Activated CD8-positive, alpha-beta memory T cell treated with anti-CD3 and anti-CD28 coated beads for 1 hour (primary cell): ENCODE measurements at regions not wholly inside any gene's neighbourhood (a gene's known extent, or its start where the extent isn't known, plus 50 kb on each side); places are given as distances from the start of the nearest gene placed in this dataset.

Experiments used
- DNase-seq, 2 donors: peaks; one replicate each; pipeline ENCODE4 v3.0.0-alpha.2; 2020; ENCODE audit warnings: low read depth in 1 of 2; ENCODE audit errors: extremely low read depth in 1 of 2

DNA sequence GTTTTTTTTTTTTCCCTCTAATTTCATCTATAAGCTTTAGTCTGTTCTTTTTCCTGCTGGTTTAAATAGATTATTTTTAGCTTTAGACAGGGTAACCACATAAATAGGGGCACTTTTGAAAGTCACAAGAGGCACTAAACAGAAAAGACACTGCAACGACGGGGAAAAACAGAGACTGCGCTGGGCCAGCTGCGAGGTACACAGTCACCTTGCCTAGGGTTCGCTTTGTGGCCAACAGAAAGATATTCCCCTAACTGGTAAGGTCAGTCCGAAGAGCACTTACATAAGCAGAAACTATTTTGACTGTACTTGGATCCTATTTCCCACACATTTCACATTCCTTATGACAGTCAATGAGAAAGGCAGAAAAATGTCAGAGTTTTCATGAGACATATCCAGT lies 175.6 kb upstream of the PHF14 start:
- DNase-seq, result no peak

DNA sequence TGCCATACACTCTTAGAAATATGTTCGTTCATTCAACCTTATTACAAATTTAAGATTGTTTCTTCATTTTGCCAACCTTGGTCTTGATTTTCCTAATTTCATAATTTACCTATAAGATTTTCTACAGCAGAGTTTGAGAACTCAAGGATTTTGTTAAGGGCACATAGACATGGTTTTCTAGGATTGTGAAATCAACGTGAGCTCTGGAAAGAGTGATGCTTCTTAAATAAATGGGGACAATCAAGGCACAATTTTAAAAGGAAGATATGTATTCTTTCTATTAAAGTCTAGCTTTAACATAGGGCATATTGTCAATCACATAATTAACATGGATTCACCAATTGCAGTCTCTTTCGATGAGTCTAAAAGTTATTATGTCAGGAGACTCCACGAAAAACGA lies 174.2 kb upstream of the PHF14 start:
- no peak for DNase-seq

- no peak for DNase-seq
Measured at GRCh38 chr7:10802011-10802410, 171.7 kb upstream of the PHF14 start.

- no peak for DNase-seq
Measured at GRCh38 chr7:10802526-10802925, 171.1 kb upstream of the PHF14 start.

- no peak for DNase-seq
Measured at GRCh38 chr7:10803720-10804119, 170.0 kb upstream of the PHF14 start.

- no peak for DNase-seq
Measured at GRCh38 chr7:10804770-10805169, 168.9 kb upstream of the PHF14 start.

DNA sequence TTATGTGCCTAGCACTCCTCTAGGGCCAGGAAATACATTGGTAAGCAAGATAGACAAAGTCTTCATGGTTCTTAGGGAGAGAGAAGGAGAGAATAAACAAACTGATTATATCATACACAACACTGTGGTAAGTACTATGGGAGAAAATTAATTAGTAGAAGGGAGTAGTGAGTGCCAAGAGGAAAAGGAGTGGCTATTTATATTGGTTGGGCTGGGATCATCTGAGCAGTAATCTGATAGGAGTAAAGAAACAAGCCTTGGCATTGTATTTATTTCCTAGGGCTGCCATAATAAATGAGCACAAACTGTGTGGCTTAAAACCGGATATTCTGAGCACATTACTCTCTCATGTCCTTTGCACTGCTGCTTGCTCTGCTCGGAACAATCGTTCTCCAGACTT lies 158.1 kb upstream of the PHF14 start:
- no peak for DNase-seq

DNA sequence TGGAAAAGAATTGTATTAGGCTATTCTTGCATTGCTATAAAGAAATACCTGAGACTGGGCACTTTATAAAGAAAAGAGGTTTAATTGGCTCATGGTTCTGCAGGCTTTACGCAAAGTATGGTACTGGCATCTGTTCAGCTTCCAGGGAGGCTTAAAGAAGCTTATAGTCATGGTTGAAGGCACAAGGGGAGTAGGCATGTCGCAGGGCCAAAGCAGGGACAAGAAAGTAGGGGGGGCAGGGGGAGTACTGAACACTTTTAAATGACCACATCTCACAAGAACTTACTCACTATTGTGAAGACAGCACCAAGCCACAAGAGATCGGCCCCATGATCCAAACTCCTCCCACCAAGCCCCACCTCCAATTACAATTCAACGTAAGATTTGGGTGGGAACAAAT lies 152.5 kb upstream of the PHF14 start:
- DNase-seq, result no peak

- DNase-seq, result no peak
Measured at GRCh38 chr7:10824154-10824553, 149.5 kb upstream of the PHF14 start.

GRCh38 chr7:10838228-10838627 lies 135.4 kb upstream of the PHF14 start:
- DNase-seq, result no peak

GRCh38 chr7:10845225-10845624 lies 128.4 kb upstream of the PHF14 start:
- DNase-seq, result no peak

DNA sequence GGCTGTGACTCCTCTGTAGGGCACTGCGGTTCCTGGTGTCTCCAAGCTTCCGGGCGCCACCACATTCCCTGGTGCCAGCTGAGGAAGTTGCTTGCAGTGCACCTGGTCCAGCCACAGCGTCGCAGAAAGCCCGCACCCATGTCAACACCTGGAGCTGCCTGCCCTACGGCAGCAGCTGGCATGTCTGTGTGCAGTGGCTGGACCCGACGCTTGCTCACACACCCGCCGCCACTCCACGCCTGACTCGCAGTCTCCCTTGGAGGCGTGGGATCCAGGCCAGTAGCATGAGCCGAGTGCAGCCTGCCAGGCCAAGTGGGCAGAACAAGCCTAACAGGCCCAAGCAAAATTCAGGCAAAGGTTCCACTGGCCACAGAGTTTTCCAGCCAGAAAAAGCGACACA lies 118.1 kb upstream of the PHF14 start:
- no peak for DNase-seq

- DNase-seq, result no peak
Measured at GRCh38 chr7:10860516-10860915, 113.2 kb upstream of the PHF14 start.

- no peak for DNase-seq
Measured at GRCh38 chr7:10863476-10863875, 110.2 kb upstream of the PHF14 start.

- no peak for DNase-seq
Measured at GRCh38 chr7:10874666-10875065, 99.0 kb upstream of the PHF14 start.

DNA sequence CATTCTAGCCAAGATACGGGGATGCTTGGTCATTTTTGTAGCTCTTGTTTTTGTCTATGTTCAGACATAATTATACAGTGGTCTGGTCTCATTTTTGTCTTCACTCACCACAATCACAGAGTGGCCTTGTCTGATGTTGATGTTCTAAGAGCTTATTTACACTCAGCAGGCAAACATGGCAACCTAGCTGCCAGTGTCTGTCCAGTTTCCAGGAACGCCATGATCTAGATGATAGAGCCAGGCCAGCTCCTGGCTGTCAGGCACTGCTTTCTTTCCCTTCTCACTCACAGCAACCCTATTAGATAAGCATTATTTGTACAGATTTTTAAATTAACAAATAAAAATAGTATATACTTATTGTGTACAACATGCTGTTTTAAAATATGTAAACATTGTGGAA lies 98.6 kb upstream of the PHF14 start:
- DNase-seq, result no peak

DNA sequence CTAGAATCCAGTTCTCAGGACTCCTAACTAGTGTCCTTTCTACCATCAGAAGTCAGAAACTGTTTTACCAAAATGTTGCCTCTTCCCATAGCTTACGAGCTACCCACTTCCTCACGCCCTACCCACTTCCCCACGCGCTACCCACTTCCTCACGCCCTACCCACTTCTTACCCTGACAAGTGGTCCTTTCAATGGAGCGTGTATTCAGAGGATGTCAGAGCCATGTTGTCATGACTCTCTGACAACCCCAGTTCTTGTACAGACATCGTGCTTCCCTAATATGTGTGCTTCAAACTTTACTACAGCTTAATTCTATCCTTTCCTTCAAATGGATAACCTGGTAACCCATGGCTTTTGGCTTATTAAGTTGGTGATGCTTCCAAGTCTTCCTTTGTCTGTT lies 84.8 kb upstream of the PHF14 start:
- no peak for DNase-seq

GRCh38 chr7:10889266-10889898 lies 84.3 kb upstream of the PHF14 start:
- DNase-seq, result peak in 1 of 2 donors; percentile 4

- no peak for DNase-seq
Measured at GRCh38 chr7:10908600-10908999, 65.1 kb upstream of the PHF14 start.

- DNase-seq, result no peak
Measured at GRCh38 chr7:10910447-10910846, 63.2 kb upstream of the PHF14 start.

GRCh38 chr7:10912077-10912476 lies 61.6 kb upstream of the PHF14 start:
- DNase-seq, result no peak

DNA sequence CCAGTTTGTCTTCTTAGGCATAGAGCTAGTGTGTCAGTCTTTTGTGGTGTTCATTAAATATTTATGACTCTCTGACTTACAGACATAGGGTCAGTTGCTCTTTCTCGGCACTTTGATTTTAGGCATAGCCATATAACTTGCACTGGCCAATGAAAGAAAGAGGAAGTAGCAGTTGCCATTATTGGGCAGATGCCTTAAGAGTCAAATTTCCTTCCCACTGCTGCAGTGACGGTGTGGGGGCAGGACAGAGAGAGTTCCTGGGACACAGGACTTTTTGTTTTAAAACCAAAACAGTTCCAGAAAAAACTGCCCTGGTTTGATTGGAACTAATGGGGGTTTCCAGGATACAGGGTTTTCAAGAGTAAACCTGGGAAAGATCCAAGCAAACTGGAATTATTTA lies 60.2 kb upstream of the PHF14 start:
- DNase-seq, result no peak

- DNase-seq, result no peak
Measured at GRCh38 chr7:10918093-10918590, 55.5 kb upstream of the PHF14 start.
